Calu3 (cell line): ENCODE measurements at regions not wholly inside any gene's neighbourhood (a gene's known extent, or its start where the extent isn't known, plus 50 kb on each side); places are given as distances from the start of the nearest gene placed in this dataset.
A peak's percentile ranks its signal among the peaks of the same experiment; 100 is the strongest.

Experiments used
- BruUV-seq: library from RNA; stranded (reverse); fragments of 400-500 nt; replicated peaks from 2 replicates; lab custom pipeline; 2021; lab: Mats Ljungman, UMichigan
- CTCF ChIA-PET: fragments of 300-600 bp; sonication (Branson Sonifier 250); formaldehyde crosslinking; loops from one replicate; lab custom pipeline; 2022; ENCODE audit warnings: antibody characterized with exemption; lab: Charles Lee
- DNase-seq: peaks from one replicate; pipeline ENCODE4 v3.0.0; 2022
- H3K27ac Mint-ChIP-seq: one replicate; pipeline ENCODE4 v1.8.0; 2022; ENCODE audit warnings: mixed read lengths; ENCODE audit not compliant: unreplicated experiment
- H3K27me3 Mint-ChIP-seq: one replicate; pipeline ENCODE4 v1.8.0; 2022; ENCODE audit warnings: mixed read lengths; ENCODE audit not compliant: unreplicated experiment
- H3K36me3 Mint-ChIP-seq: one replicate; pipeline ENCODE4 v1.8.0; 2022; ENCODE audit warnings: mild to moderate bottlenecking, moderate library complexity, mixed read lengths; ENCODE audit not compliant: insufficient read depth, unreplicated experiment
- H3K4me1 Mint-ChIP-seq: one replicate; pipeline ENCODE4 v1.8.0; 2022; ENCODE audit warnings: mild to moderate bottlenecking, low read depth, mixed read lengths; ENCODE audit not compliant: unreplicated experiment
- H3K4me3 Mint-ChIP-seq: one replicate; pipeline ENCODE4 v1.8.0; 2022; ENCODE audit warnings: mild to moderate bottlenecking, low read depth, moderate library complexity, mixed read lengths; ENCODE audit not compliant: unreplicated experiment
- H3K9me3 Mint-ChIP-seq: one replicate; pipeline ENCODE4 v1.8.0; 2022; ENCODE audit warnings: low read depth, mixed read lengths; ENCODE audit not compliant: unreplicated experiment
- intact Hi-C: fragments of 100-400 bp; cut with micrococcal nuclease; formaldehyde crosslinking; loops from one replicate; pipeline ENCODE4 v1.10.0; 2022; ENCODE audit not compliant: unreplicated experiment
- TF ChIP-seq, protein P1 (sequence below): fragments of 200-600 bp; IDR thresholded peaks from one replicate; pipeline ENCODE4 v1.8.0; 2022; ENCODE audit warnings: antibody characterized with exemption; ENCODE audit not compliant: unreplicated experiment

DNA sequence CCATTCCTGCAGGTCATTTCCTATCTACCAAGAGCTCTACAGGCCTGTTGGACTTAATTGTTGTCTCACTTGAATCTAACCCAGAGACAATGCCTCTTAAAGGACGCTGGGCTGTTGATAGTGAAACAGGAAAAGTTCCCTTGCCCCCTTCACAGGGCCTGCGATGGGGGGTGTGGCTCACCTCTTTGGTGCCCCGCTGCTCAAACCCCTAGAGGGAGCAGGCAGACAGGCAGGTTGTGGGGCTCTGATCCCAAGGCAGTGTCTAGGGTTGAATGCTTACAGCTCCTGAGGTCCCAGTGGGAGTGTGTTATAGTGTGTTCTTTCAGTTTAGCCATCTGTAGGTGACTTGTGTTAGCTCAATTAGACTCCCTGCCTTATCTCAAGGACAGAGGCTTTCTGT is 68.0 kb downstream of the OTOR start:
- BruUV-seq = no TSS peak
- CTCF ChIA-PET = no interaction called here
- TF ChIP-seq, protein P1, sequence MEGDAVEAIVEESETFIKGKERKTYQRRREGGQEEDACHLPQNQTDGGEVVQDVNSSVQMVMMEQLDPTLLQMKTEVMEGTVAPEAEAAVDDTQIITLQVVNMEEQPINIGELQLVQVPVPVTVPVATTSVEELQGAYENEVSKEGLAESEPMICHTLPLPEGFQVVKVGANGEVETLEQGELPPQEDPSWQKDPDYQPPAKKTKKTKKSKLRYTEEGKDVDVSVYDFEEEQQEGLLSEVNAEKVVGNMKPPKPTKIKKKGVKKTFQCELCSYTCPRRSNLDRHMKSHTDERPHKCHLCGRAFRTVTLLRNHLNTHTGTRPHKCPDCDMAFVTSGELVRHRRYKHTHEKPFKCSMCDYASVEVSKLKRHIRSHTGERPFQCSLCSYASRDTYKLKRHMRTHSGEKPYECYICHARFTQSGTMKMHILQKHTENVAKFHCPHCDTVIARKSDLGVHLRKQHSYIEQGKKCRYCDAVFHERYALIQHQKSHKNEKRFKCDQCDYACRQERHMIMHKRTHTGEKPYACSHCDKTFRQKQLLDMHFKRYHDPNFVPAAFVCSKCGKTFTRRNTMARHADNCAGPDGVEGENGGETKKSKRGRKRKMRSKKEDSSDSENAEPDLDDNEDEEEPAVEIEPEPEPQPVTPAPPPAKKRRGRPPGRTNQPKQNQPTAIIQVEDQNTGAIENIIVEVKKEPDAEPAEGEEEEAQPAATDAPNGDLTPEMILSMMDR = no peak
- H3K27ac Mint-ChIP-seq = no peak overlapping the region
- intact Hi-C loops = no loop called here
- no peaks in the 10 kb centered on the region for H3K4me1 Mint-ChIP-seq
- no peak for DNase-seq
- no peaks in the 10 kb centered on the region for H3K9me3 Mint-ChIP-seq
- H3K4me3 Mint-ChIP-seq = no peak overlapping the region
- no peaks in the 10 kb centered on the region for H3K36me3 Mint-ChIP-seq
- H3K27me3 Mint-ChIP-seq = peaks cover 16% of the 10 kb centered on the region

DNA sequence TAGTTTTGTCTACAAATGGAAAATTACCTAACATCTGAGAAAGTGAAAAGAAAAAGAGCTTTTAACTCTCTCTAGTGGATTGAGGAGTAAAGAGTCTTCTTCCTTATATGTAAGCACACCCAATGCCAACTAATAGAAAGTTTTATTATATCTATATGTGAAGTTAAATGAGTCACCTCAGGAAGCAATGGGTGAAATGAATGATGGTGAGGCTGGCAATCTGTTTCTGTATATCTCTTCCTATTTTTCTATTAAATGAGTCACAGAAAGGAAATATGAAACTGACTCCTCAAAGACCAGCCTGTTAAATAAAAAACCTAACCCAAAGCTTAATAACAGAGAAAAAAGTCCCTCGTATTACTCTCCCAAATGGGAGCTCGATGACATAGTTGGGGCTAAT is 71.3 kb downstream of the OTOR start:
- intact Hi-C loops = no loop called here
- CTCF ChIA-PET = no interaction called here

DNA sequence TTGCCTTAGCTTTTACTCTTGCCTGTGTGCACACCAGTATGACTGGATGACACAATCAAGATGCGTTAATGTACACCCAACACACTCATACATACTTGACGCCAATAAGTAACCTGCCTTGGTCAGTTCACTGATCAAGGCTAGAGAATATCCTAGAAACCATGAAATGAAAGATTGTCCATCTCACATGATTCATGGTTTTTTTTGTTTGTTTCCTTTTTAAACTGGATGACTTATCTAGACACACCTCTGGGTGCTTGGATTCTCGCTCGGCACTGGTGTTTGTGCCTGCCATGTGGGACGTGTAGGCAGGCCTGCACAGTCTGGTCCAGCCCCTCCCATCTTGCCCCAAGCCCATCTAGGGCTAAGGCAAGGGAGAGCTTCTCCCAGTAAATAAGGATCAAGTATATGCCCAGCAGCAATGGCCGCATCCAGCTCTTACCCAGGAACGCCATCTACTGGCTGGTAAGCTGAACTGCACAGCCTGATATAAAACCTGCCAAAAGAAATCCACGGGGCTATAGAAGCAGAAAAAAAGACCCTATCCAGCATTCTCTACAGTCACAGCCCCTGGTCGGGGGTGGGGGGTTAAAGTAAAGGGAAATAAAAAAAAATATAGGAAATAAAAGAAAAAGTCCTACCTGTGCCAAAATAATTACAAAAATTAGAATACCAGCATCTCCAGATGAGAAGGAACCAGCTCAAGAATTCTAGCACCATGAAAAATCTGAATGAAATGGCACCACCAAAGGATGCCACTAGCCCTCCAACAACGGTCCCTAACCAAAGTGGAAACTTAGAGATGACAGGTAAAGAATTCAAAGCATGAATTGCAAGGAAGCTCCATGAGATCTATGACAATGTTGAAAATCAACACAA is 73.3 kb downstream of the OTOR start:
- peak; percentile 8 for DNase-seq
- TF ChIP-seq, protein P1 = peak; percentile 53
- Mint-ChIP-seq H3K9me3 (no peaks in the 10 kb centered on the region), H3K27me3 (peaks cover 16% of the 10 kb centered on the region), H3K27ac (no peak overlapping the region), H3K4me3 (no peak overlapping the region), H3K36me3 (no peaks in the 10 kb centered on the region), H3K4me1 (no peaks in the 10 kb centered on the region)
- no TSS peak for BruUV-seq
- intact Hi-C loops = no loop called here
- CTCF ChIA-PET = no interaction called here

More for the DNA sequence above, 71.3 kb downstream of the OTOR start:
- peaks cover 16% of the 10 kb centered on the region for H3K27me3 Mint-ChIP-seq
- no peak overlapping the region for H3K4me3 Mint-ChIP-seq
- H3K9me3 Mint-ChIP-seq = no peaks in the 10 kb centered on the region
- no peak for DNase-seq
- H3K36me3 Mint-ChIP-seq = no peaks in the 10 kb centered on the region
- TF ChIP-seq, protein P1 = no peak
- no peaks in the 10 kb centered on the region for H3K4me1 Mint-ChIP-seq
- no TSS peak for BruUV-seq
- no peak overlapping the region for H3K27ac Mint-ChIP-seq

DNA sequence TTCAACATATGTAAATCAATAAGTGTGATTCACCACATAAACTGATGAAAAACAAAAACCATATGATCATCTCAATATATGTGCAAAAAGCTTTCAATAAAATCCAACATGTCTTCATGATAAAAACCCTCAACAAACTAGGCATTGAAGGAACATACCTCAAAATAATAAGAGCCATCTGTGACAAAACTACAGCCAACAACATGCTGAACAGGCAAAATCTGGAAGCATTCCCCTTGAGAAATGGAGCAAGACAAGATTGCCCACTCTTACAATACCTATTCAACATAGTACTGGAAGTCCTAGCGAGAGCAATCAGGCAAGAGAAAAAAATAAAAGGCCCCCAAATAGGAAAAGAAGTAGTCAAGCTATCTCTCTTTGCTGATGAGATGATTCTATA is 76.5 kb downstream of the OTOR start:
- CTCF ChIA-PET = no interaction called here
- Mint-ChIP-seq H3K36me3 (no peaks in the 10 kb centered on the region), H3K27me3 (peaks cover 11% of the 10 kb centered on the region), H3K9me3 (no peaks in the 10 kb centered on the region), H3K27ac (no peak overlapping the region), H3K4me3 (no peak overlapping the region), H3K4me1 (no peaks in the 10 kb centered on the region)
- BruUV-seq = no TSS peak
- TF ChIP-seq, protein P1 = no peak
- intact Hi-C loops = no loop called here
- no peak for DNase-seq
